Keratinocyte (primary cell): ENCODE measurements at regions not wholly inside any gene's neighbourhood (a gene's known extent, or its start where the extent isn't known, plus 50 kb on each side); places are given as distances from the start of the nearest gene placed in this dataset.

Experiments used
- DNase-seq: peaks from one replicate; pipeline ENCODE4 v3.0.0-alpha.2; 2011; ENCODE audit warnings: low read depth, missing footprints, low spot score
- FAIRE-seq: peaks from 2 replicates; lab custom pipeline; 2011; peaks lifted over from hg19 to GRCh38; lab: Jason Lieb, UNC
- H2AFZ ChIP-seq: 2 replicates; pipeline ENCODE4 v1.6.0; 2012; ENCODE audit warnings: low read length, control low read depth, inconsistent platforms; ENCODE audit not compliant: control insufficient read depth
- H3K27ac ChIP-seq: 2 replicates; pipeline ENCODE4 v1.5.1; 2011; ENCODE audit warnings: low read length; ENCODE audit not compliant: control insufficient read depth, insufficient read depth
- H3K27me3 ChIP-seq: 3 replicates; pipeline ENCODE4 v1.6.0; 2011; ENCODE audit warnings: low read length; ENCODE audit not compliant: control insufficient read depth, insufficient read depth; ENCODE audit errors: extremely low read depth
- H3K36me3 ChIP-seq, 2 experiments: 2 replicates in 1 of 2; 3 replicates in 1 of 2; pipeline ENCODE4 v1.5.1; 2011; ENCODE audit warnings: low read length in 2 of 2, mild to moderate bottlenecking in 1 of 2; ENCODE audit not compliant: control insufficient read depth in 2 of 2, insufficient read depth in 2 of 2; ENCODE audit errors: extremely low read depth in 1 of 2
- H3K4me1 ChIP-seq: 3 replicates; pipeline ENCODE4 v1.5.1; 2011; ENCODE audit warnings: low read length; ENCODE audit not compliant: control insufficient read depth, insufficient read depth; ENCODE audit errors: extremely low read depth
- H3K4me2 ChIP-seq: 3 replicates; pipeline ENCODE4 v1.6.0; 2011; ENCODE audit warnings: low read depth, low read length; ENCODE audit not compliant: control insufficient read depth, insufficient read depth; ENCODE audit errors: extremely low read depth
- H3K4me3 ChIP-seq, 3 experiments: fragments of 200-600 bp in 1 of 3; sonication (generic) in 1 of 3; 2 replicates in 2 of 3; 3 replicates in 1 of 3; pipeline ENCODE4 v1.5.1; 2011 to 2016; ENCODE audit warnings: low read length in 3 of 3, mild to moderate bottlenecking in 3 of 3, control low read depth in 2 of 3, inconsistent platforms in 1 of 3, low read depth in 1 of 3, mixed read lengths in 1 of 3, mixed run types in 1 of 3, moderate library complexity in 1 of 3; ENCODE audit not compliant: control insufficient read depth in 2 of 3, insufficient read depth in 2 of 3; ENCODE audit errors: extremely low read depth in 1 of 3
- H3K79me2 ChIP-seq: 2 replicates; pipeline ENCODE4 v1.6.0; 2012; ENCODE audit warnings: low read length; ENCODE audit not compliant: control insufficient read depth, insufficient read depth
- H3K9ac ChIP-seq: 3 replicates; pipeline ENCODE4 v1.6.0; 2011; ENCODE audit warnings: low read length; ENCODE audit not compliant: control insufficient read depth, insufficient read depth; ENCODE audit errors: extremely low read depth
- H3K9me1 ChIP-seq: 3 replicates; pipeline ENCODE4 v1.6.0; 2011; ENCODE audit warnings: low read length; ENCODE audit not compliant: control insufficient read depth, insufficient read depth; ENCODE audit errors: extremely low read depth
- H3K9me3 ChIP-seq: 2 replicates; pipeline ENCODE4 v1.5.1; 2012; ENCODE audit warnings: low read depth, low read length; ENCODE audit not compliant: control insufficient read depth
- H4K20me1 ChIP-seq: 3 replicates; pipeline ENCODE4 v1.6.0; 2011; ENCODE audit warnings: low read length; ENCODE audit not compliant: control insufficient read depth, insufficient read depth; ENCODE audit errors: extremely low read depth
- CTCF ChIP-seq, 3 experiments: IDR thresholded peaks in 1 of 3; conservative IDR thresholded peaks in 1 of 3; optimal IDR thresholded peaks in 1 of 3; 2 replicates in 2 of 3; 3 replicates in 1 of 3; pipeline versions ENCODE3 to v1.5.1; 2011; ENCODE audit warnings: low read length in 3 of 3, mild to moderate bottlenecking in 3 of 3, moderate library complexity in 2 of 3, control low read depth in 1 of 3, inconsistent platforms in 1 of 3; ENCODE audit not compliant: insufficient read depth in 2 of 3; ENCODE audit errors: extremely low read depth in 1 of 3
- EZH2 ChIP-seq: IDR thresholded peaks from one replicate; pipeline ENCODE4 v1.6.1; 2012; ENCODE audit warnings: inconsistent platforms, mild to moderate bottlenecking, low read length, moderate library complexity
- dilution Hi-C: fragments of 300-500 bp; cut with MboI; formaldehyde crosslinking; loops from one replicate; pipeline ENCODE4 v1.7.0; 2020; ENCODE audit warnings: low sequenced_read_pairs; ENCODE audit not compliant: extremely low pct_ligation_motif_present

GRCh38 chr5:17326600-17327037, 109.2 kb downstream of the BASP1 start:
- no peaks in the 10 kb centered on the region for H4K20me1 ChIP-seq
- H3K27ac ChIP-seq, result no peak overlapping the region
- DNase-seq, result no peak
- no peaks in the 10 kb centered on the region for H3K36me3 ChIP-seq
- H3K4me3 ChIP-seq, result no peak overlapping the region
- no peak overlapping the region for H3K9ac ChIP-seq
- peaks cover 2% of the 10 kb centered on the region for H3K4me1 ChIP-seq
- no peaks in the 10 kb centered on the region for H3K9me1 ChIP-seq
- H3K79me2 ChIP-seq, result no peaks in the 10 kb centered on the region
- no peak for FAIRE-seq
- no peaks in the 10 kb centered on the region for H3K9me3 ChIP-seq
- TF ChIP-seq CTCF (optimal IDR thresholded peaks at IDR 0.05 in 1 of 3, IDR thresholded peaks at IDR 0.05 in 1 of 3, conservative IDR thresholded peaks at IDR 0.05 in 1 of 3; ENCODE audit: extremely low read depth in 1 of 3, insufficient read depth in 2 of 3, low read length in 3 of 3), result no peak
- TF ChIP-seq EZH2, result no peak
- H3K4me2 ChIP-seq, result no peak overlapping the region
- dilution Hi-C loops, result no loop called here
- no peaks in the 10 kb centered on the region for H3K27me3 ChIP-seq
- H2AFZ ChIP-seq, result no peak overlapping the region

GRCh38 chr5:17327048-17327625, 109.7 kb downstream of the BASP1 start:
- Histone ChIP-seq H3K9me1 (no peaks in the 10 kb centered on the region), H4K20me1 (no peaks in the 10 kb centered on the region), H3K9ac (no peak overlapping the region), H3K9me3 (no peaks in the 10 kb centered on the region), H3K79me2 (no peaks in the 10 kb centered on the region), H2AFZ (no peak overlapping the region), H3K4me3 (no peak overlapping the region), H3K27me3 (no peaks in the 10 kb centered on the region), H3K27ac (no peak overlapping the region), H3K36me3 (no peaks in the 10 kb centered on the region), H3K4me1 (peaks cover 2% of the 10 kb centered on the region), H3K4me2 (no peak overlapping the region)
- no peak for DNase-seq
- no peak for TF ChIP-seq CTCF (optimal IDR thresholded peaks at IDR 0.05 in 1 of 3, IDR thresholded peaks at IDR 0.05 in 1 of 3, conservative IDR thresholded peaks at IDR 0.05 in 1 of 3; ENCODE audit: extremely low read depth in 1 of 3, insufficient read depth in 2 of 3, low read length in 3 of 3)
- no peak for TF ChIP-seq EZH2
- dilution Hi-C loops, result no loop called here
- no peak for FAIRE-seq
